ENCODE measurements at regions not wholly inside any gene's neighbourhood (a gene's known extent, or its start where the extent isn't known, plus 50 kb on each side); places are given as distances from the start of the nearest gene placed in this dataset.

DNA sequence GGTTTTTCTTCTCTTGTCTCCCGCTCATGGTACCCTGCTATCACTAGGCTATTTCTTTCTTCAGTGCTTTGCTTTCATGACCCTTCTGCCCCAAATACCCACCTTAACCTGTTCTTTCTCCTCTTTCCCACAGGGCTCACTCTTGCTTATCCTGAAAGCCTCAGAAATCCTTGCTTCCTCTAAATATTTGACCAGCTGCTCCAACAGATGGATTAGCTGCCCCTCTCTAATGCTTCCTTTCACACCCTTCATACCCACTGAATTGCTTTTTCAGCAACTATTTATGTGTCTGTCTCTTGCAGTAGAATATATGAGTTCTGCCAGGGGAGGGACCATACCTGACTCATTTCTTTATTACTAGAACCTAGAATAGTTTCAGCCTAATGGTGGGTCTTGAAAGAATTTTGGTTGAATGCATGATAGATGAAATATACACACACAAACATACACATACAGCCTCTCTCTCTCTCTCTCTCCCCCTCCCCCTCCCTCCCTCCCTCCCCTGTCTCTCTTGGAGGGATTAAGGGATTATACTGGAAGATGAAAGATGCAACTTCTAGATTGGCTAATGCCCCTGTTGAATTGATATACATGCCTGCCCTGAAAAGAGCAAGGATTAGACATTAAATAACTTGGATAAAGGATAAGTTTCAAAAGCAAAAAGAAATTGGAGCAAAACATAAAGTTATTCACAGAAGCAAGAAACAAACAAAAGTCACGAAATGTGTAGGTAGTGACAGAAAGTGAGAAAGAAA, 95.0 kb upstream of the GADL1 start:
- Histone ChIP-seq H3K9me3 (ENCODE audit: control insufficient read depth in 2 of 2, insufficient read depth in 1 of 2, low read length in 1 of 2) (no peaks in the 10 kb centered on the region), H3K4me3 (ENCODE audit: low read length in 2 of 2) (no peak overlapping the region), H3K36me3 (ENCODE audit: control insufficient read depth in 2 of 2, insufficient read depth in 2 of 2, low read length in 1 of 2) (no peaks in the 10 kb centered on the region), H3K27ac (ENCODE audit: low read depth in 1 of 2, low read length in 1 of 2) (no peak overlapping the region), H3K4me1 (ENCODE audit: control insufficient read depth in 2 of 2, insufficient read depth in 2 of 2, low read length in 2 of 2) (peaks cover 0 to 5% of the 10 kb centered on the region in 2 donors), H3K27me3 (ENCODE audit: control insufficient read depth in 2 of 2, insufficient read depth in 1 of 2, low read length in 1 of 2) (no peaks in the 10 kb centered on the region)
- 97% methylated on average over 2 of the region's 2 CpGs for WGBS
- DNase-seq (ENCODE audit: low read depth in 6 of 9, low spot score in 9 of 9) = no peak

DNA sequence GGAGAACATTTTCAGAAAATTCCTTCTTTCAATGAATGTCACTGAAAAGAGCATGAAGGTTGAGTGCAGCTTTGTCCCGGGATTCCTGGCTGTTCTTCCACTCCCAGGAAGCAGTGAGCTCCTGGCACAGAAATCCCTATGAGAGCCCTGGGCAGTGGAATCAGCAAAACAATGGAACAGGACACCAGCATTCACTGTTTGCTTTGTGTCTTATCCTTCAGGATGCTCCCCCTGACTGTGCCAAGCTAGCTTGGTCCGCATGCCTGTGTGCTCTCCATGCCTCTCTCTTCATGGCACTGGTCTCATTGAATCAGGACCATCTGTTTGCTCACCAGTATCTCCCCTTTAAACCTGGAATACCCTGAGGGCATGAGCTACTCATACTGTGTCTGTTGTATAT, 102.0 kb upstream of the GADL1 start:
- Histone ChIP-seq H3K4me1 (ENCODE audit: control insufficient read depth in 2 of 2, insufficient read depth in 2 of 2, low read length in 2 of 2) (no peaks in the 10 kb centered on the region), H3K27ac (ENCODE audit: low read depth in 1 of 2, low read length in 1 of 2) (no peak overlapping the region), H3K36me3 (ENCODE audit: control insufficient read depth in 2 of 2, insufficient read depth in 2 of 2, low read length in 1 of 2) (no peaks in the 10 kb centered on the region), H3K9me3 (ENCODE audit: control insufficient read depth in 2 of 2, insufficient read depth in 1 of 2, low read length in 1 of 2) (no peaks in the 10 kb centered on the region), H3K4me3 (ENCODE audit: low read length in 2 of 2) (no peak overlapping the region), H3K27me3 (ENCODE audit: control insufficient read depth in 2 of 2, insufficient read depth in 1 of 2, low read length in 1 of 2) (no peaks in the 10 kb centered on the region)
- DNase-seq (ENCODE audit: low read depth in 6 of 9, low spot score in 9 of 9) = no peak
- WGBS = 47% methylated on average over 2 of the region's 2 CpGs

DNA sequence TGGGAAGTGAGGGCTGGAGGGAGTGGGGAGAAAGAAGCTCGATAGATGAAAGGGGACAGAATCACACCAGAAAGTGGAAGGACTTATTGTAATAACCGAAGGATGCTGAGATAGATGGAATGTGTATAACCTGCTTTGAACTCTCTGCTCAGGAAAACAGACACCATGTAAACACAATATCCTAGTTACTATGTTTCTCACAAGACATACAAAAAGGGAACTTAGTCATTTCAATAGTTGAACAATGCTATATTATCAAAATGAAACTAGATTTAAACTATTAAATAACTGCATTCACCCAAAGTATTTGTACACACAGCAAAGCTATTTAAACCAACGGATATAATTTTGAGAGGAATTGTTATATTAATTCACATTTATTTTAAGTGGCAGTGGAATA, 108.3 kb upstream of the GADL1 start:
- H3K9me3 ChIP-seq (ENCODE audit: control insufficient read depth in 2 of 2, insufficient read depth in 1 of 2, low read length in 1 of 2) = no peaks in the 10 kb centered on the region
- no peak overlapping the region for H3K4me3 ChIP-seq (ENCODE audit: low read length in 2 of 2)
- no peaks in the 10 kb centered on the region for H3K27me3 ChIP-seq (ENCODE audit: control insufficient read depth in 2 of 2, insufficient read depth in 1 of 2, low read length in 1 of 2)
- no peaks in the 10 kb centered on the region for H3K4me1 ChIP-seq (ENCODE audit: control insufficient read depth in 2 of 2, insufficient read depth in 2 of 2, low read length in 2 of 2)
- H3K36me3 ChIP-seq (ENCODE audit: control insufficient read depth in 2 of 2, insufficient read depth in 2 of 2, low read length in 1 of 2) = no peaks in the 10 kb centered on the region
- WGBS = 88% methylated on average over 3 of the region's 3 CpGs
- H3K27ac ChIP-seq (ENCODE audit: low read depth in 1 of 2, low read length in 1 of 2) = no peak overlapping the region
- DNase-seq (ENCODE audit: low read depth in 6 of 9, low spot score in 9 of 9) = no peak

DNA sequence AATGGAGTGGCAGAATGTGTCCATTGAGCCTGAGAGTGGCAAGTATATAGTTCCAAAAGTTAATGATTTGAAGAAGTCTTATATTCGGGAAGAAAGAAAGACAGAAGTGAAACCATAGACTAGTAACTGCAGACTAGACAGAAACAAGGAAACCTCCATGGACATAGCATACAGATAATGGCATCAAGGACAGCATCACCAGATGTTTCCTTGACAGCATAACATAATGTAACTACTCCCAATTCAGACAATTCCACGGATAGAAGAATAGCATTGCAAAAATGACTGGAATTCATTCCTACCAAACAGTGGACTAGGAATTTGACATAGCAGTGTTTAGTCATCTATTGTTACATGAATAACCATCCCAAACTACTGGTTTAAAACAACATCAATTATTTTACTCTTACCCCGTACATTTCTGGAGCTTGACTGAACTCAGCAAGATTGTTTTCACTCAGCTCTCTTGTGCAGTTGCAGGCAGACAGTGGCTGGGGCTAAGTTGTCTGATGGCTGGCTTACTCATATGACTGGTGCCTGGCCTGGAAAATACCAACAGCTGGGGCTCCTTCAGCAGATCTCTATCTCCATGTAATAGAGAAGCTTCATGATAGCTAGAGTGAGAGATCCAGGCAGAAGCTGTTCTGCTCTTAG, 109.7 kb upstream of the GADL1 start:
- Histone ChIP-seq H3K4me3 (ENCODE audit: low read length in 2 of 2) (no peak overlapping the region), H3K27me3 (ENCODE audit: control insufficient read depth in 2 of 2, insufficient read depth in 1 of 2, low read length in 1 of 2) (no peaks in the 10 kb centered on the region), H3K9me3 (ENCODE audit: control insufficient read depth in 2 of 2, insufficient read depth in 1 of 2, low read length in 1 of 2) (no peaks in the 10 kb centered on the region), H3K4me1 (ENCODE audit: control insufficient read depth in 2 of 2, insufficient read depth in 2 of 2, low read length in 2 of 2) (no peaks in the 10 kb centered on the region), H3K27ac (ENCODE audit: low read depth in 1 of 2, low read length in 1 of 2) (no peak overlapping the region), H3K36me3 (ENCODE audit: control insufficient read depth in 2 of 2, insufficient read depth in 2 of 2, low read length in 1 of 2) (no peaks in the 10 kb centered on the region)
- WGBS = 94% methylated on average over 3 of the region's 3 CpGs
- no peak for DNase-seq (ENCODE audit: low read depth in 6 of 9, low spot score in 9 of 9)

DNA sequence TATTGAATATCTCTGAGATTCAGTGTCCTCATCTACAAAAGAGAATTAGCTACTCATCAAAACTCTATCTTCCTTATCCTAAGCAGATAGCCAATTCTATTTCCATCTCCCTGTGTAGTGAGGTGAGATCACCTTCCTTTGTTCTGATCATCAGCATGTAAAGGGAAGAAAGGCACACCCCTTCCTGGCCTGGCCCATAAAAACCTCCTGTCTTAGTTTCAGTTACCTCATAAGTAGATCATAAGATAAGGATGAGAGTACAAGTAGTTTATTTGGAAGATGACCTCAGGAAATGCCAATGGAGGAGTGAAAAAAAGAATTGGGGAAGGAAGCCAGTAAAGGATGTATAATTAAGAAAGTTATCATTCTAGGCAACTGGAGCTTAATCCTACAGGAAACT, 114.5 kb upstream of the GADL1 start:
- H3K4me1 ChIP-seq (ENCODE audit: control insufficient read depth in 2 of 2, insufficient read depth in 2 of 2, low read length in 2 of 2) = peaks cover 2 to 3% of the 10 kb centered on the region in 2 donors
- H3K27ac ChIP-seq (ENCODE audit: low read depth in 1 of 2, low read length in 1 of 2) = no peak overlapping the region
- H3K9me3 ChIP-seq (ENCODE audit: control insufficient read depth in 2 of 2, insufficient read depth in 1 of 2, low read length in 1 of 2) = no peaks in the 10 kb centered on the region
- no peaks in the 10 kb centered on the region for H3K36me3 ChIP-seq (ENCODE audit: control insufficient read depth in 2 of 2, insufficient read depth in 2 of 2, low read length in 1 of 2)
- no peaks in the 10 kb centered on the region for H3K27me3 ChIP-seq (ENCODE audit: control insufficient read depth in 2 of 2, insufficient read depth in 1 of 2, low read length in 1 of 2)
- no peak for DNase-seq (ENCODE audit: low read depth in 6 of 9, low spot score in 9 of 9)
- H3K4me3 ChIP-seq (ENCODE audit: low read length in 2 of 2) = no peak overlapping the region

DNA sequence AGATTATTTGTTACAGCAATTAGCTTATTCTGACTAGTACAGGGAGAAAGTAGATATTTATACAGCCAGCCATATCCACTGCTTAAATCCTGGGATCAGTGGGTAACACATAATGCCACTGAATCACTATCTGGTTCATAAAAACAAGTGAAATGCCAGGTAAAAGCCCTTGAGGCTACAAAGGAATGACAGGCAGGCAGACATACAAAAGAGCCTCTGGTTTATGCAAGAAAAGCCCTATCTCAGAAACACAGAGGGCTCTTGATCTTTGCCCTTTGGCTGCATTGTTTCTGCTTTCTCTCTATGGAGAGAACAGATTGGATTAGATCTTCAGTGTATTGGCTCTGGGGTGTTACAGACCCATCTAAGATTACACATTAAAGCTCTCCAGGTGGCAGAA, 115.4 kb upstream of the GADL1 start:
- no peaks in the 10 kb centered on the region for H3K36me3 ChIP-seq (ENCODE audit: control insufficient read depth in 2 of 2, insufficient read depth in 2 of 2, low read length in 1 of 2)
- no peak for DNase-seq (ENCODE audit: low read depth in 6 of 9, low spot score in 9 of 9)

DNA sequence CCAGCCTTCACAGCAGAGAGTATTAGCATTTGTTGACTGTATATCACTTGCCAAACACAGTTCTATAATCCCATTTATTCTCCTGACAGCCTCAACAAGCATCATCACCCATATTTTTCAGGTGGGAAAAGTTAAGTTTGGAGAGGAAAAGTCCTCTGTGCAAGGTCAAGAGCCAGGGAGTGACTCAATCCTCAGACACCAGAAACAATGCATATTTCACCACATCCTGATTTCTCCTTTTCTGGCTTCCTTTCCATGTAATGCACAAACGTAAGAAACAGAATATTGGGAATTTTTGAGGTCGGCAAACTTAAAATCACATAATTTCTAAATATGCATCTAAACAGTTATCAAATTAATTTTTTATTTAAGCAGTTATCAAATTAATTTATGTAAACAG, 116.0 kb upstream of the GADL1 start:
- DNase-seq (ENCODE audit: low read depth in 6 of 9, low spot score in 9 of 9) = no peak
- peaks cover 2 to 5% of the 10 kb centered on the region in 2 donors for H3K4me1 ChIP-seq (ENCODE audit: control insufficient read depth in 2 of 2, insufficient read depth in 2 of 2, low read length in 2 of 2)
- H3K27me3 ChIP-seq (ENCODE audit: control insufficient read depth in 2 of 2, insufficient read depth in 1 of 2, low read length in 1 of 2) = no peaks in the 10 kb centered on the region
- no peaks in the 10 kb centered on the region for H3K36me3 ChIP-seq (ENCODE audit: control insufficient read depth in 2 of 2, insufficient read depth in 2 of 2, low read length in 1 of 2)
- H3K9me3 ChIP-seq (ENCODE audit: control insufficient read depth in 2 of 2, insufficient read depth in 1 of 2, low read length in 1 of 2) = no peaks in the 10 kb centered on the region
- WGBS = 96% methylated on average over 2 of the region's 2 CpGs
- H3K27ac ChIP-seq (ENCODE audit: low read depth in 1 of 2, low read length in 1 of 2) = no peak overlapping the region
- no peak overlapping the region for H3K4me3 ChIP-seq (ENCODE audit: low read length in 2 of 2)

More for the DNA sequence above, 115.4 kb upstream of the GADL1 start:
- Histone ChIP-seq H3K27ac (ENCODE audit: low read depth in 1 of 2, low read length in 1 of 2) (no peak overlapping the region), H3K4me1 (ENCODE audit: control insufficient read depth in 2 of 2, insufficient read depth in 2 of 2, low read length in 2 of 2) (peaks cover 2 to 5% of the 10 kb centered on the region in 2 donors), H3K9me3 (ENCODE audit: control insufficient read depth in 2 of 2, insufficient read depth in 1 of 2, low read length in 1 of 2) (no peaks in the 10 kb centered on the region), H3K4me3 (ENCODE audit: low read length in 2 of 2) (no peak overlapping the region), H3K27me3 (ENCODE audit: control insufficient read depth in 2 of 2, insufficient read depth in 1 of 2, low read length in 1 of 2) (no peaks in the 10 kb centered on the region)

DNA sequence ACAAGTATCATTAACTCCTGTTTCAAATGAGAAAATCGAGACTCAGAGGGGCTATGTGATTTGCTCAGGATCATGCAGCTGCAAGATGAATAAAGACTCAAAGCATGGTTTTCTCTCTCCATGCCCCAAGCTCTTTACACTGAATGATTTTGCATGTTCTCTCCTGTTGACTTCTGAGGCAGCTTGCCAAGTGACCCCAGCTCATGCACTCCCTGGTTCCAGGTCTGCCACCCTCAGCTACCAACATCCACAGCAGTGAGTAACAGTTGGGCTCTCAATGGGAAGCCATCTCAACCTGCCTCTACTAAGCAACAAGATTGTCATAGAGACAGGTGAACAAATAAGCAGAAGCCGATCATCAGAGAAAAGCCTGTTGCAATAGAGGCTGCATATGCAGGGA, 116.9 kb upstream of the GADL1 start:
- no peak overlapping the region for H3K27ac ChIP-seq (ENCODE audit: low read depth in 1 of 2, low read length in 1 of 2)
- DNase-seq (ENCODE audit: low read depth in 6 of 9, low spot score in 9 of 9) = no peak
- H3K27me3 ChIP-seq (ENCODE audit: control insufficient read depth in 2 of 2, insufficient read depth in 1 of 2, low read length in 1 of 2) = no peaks in the 10 kb centered on the region
- no peak overlapping the region for H3K4me3 ChIP-seq (ENCODE audit: low read length in 2 of 2)
- WGBS = 93% methylated on average over 2 of the region's 2 CpGs
- no peaks in the 10 kb centered on the region for H3K9me3 ChIP-seq (ENCODE audit: control insufficient read depth in 2 of 2, insufficient read depth in 1 of 2, low read length in 1 of 2)
- peaks cover 2 to 5% of the 10 kb centered on the region in 2 donors for H3K4me1 ChIP-seq (ENCODE audit: control insufficient read depth in 2 of 2, insufficient read depth in 2 of 2, low read length in 2 of 2)
- H3K36me3 ChIP-seq (ENCODE audit: control insufficient read depth in 2 of 2, insufficient read depth in 2 of 2, low read length in 1 of 2) = no peaks in the 10 kb centered on the region

DNA sequence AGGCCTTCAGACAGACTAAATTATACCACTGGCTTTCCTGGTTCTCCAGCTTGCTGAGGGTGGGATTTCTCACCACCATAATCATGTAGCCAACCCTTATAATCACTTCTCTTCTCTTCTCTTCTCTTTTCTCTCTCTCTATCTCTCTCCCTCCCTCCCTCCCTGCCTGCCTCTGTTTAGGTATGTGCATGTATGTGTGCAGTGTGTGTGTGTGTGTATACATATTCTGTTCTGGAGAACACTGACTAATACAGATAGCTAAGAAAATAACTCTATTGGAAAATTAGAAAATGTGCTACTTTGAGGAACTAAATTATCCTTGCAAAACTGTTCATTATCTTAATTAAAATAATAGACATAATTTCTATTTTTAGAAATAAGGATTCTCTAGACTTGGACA, 118.6 kb upstream of the GADL1 start:
- Histone ChIP-seq H3K4me1 (ENCODE audit: control insufficient read depth in 2 of 2, insufficient read depth in 2 of 2, low read length in 2 of 2) (peaks cover 2 to 5% of the 10 kb centered on the region in 2 donors), H3K36me3 (ENCODE audit: control insufficient read depth in 2 of 2, insufficient read depth in 2 of 2, low read length in 1 of 2) (no peaks in the 10 kb centered on the region), H3K4me3 (ENCODE audit: low read length in 2 of 2) (no peak overlapping the region), H3K9me3 (ENCODE audit: control insufficient read depth in 2 of 2, insufficient read depth in 1 of 2, low read length in 1 of 2) (no peaks in the 10 kb centered on the region), H3K27ac (ENCODE audit: low read depth in 1 of 2, low read length in 1 of 2) (no peak overlapping the region), H3K27me3 (ENCODE audit: control insufficient read depth in 2 of 2, insufficient read depth in 1 of 2, low read length in 1 of 2) (no peaks in the 10 kb centered on the region)
- DNase-seq (ENCODE audit: low read depth in 6 of 9, low spot score in 9 of 9) = no peak
